NCI-H510A (cell line): ENCODE measurements at regions not wholly inside any gene's neighbourhood (a gene's known extent, or its start where the extent isn't known, plus 50 kb on each side); places are given as distances from the start of the nearest gene placed in this dataset.
"Not testable (repeated sequence)": the region's sequence is repeated elsewhere in the genome, so short reads cannot be mapped to it uniquely, and the experiment has no call there.

Experiments
- DNase-seq: peaks from one replicate; lab custom pipeline; 2025; lab: John Stamatoyannopoulos, UW

GRCh38 chr10:123270221-123270620 lies 116.0 kb downstream of the BUB3 start:
- no peak for DNase-seq

- DNase-seq, result no peak
Measured at GRCh38 chr10:123270806-123271205, 116.6 kb downstream of the BUB3 start.

GRCh38 chr10:123272171-123272570 lies 118.0 kb downstream of the BUB3 start:
- no peak for DNase-seq

GRCh38 chr10:123274306-123275135 lies 120.3 kb downstream of the BUB3 start:
- no peak for DNase-seq

- DNase-seq, result no peak
Measured at GRCh38 chr10:123275136-123275564, 120.9 kb downstream of the BUB3 start.

DNA sequence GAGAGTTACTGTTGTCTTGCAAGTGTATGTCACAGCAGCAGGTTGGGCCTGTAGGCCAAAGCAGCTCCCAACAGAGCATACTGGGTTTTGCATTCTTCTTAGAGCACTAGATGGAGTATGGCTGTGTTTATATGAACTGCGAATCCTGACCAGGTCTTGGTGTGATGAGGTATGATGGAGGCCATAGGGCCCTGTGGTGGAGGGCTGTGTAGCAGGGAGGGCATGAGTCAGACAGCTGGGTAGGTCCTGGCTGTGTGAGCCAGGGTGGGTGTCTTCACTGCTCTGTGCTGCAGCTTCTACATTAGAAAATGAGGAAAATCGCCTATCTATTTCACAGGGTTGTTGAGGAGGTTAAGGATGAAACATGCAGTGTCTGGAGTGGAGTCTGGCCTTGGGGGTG lies 124.2 kb downstream of the BUB3 start:
- DNase-seq, result no peak

DNA sequence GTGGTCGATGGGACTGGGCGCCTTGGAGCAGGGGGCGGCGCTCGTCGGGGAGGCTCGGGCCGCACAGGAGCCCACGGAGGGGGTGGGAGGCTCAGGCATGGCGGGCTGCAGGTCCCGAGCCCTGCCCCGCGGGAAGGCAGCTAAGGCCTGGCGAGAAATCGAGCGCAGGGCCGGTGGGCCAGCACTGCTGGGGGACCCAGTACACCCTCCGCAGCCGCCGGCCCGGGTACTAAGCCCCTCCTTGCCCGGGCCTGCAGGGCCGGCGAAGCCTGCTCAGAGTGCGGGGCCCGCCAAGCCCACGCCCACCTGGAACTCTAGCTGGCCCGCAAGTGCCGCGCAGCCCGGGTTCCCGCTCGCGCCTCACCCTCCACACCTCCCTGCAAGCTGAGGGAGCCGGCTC lies 129.2 kb downstream of the BUB3 start:
- not testable (repeated sequence) for DNase-seq

DNA sequence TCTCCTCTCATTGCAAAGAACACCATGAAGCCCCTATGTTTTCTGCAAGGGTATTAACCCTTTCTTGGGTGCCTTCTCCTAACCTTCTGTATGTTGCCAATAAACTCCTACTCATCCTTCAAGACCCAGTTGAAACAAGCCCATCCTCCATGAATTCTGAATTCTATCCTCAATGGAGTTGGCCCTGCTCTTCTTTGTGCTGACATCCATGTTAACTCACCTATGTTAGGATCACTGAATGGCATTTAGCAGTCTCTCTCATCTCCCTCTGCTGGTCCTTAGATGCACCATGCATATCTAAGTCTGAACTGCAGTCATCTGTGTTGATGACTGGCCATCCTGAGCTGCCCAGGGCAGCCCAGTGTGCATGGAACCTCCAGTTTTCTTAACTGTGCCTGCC lies 129.8 kb downstream of the BUB3 start:
- DNase-seq, result no peak

DNA sequence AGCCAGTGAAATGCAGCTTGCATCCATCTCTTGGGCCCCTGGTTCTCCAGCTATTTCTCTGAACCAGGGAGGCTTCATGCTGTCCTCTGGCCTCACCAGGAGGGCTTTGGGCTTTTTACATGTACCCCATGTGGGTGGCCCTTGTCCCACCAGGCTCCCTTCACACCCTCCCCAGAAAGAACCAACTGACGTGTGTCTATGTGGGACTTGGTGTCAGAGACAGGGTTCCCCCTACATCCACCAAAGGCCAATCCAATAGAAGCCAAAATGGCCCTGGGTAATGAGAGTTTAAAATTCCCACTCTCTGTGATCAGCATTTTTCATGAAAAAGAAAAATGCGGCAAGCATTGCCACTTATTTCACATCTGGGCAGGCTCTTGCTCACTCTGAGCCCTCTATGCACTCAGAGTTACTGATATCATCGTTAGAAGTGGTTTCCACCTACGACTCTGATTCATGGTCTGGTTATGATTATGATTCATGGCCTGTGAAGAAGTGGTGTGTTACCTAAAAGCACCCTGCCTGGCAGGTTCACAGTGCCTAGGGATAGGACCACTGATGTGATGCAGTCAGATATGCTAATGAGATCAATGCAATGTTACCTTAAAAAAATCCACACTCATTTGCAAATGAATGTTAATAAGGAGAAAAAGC lies 133.5 kb downstream of the BUB3 start:
- DNase-seq, result no peak

DNA sequence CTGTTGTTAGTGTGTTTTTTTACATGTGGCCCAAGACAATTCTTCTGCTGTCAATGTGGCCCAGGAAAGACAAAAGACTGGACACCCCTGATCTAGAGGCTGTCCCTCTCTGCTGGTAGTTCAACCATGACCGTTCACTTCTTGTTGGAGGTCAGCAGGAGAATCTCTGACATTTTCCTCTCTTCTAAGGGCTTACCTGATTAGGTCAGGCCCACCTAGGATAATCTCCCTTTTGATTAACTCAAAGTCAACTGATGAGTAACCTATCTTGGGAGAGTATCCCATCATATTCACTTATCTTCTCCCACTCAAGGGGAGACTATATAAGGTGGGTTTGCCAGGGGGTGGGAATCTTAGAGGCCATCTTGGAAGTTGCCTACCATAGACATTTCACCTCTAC lies 135.2 kb downstream of the BUB3 start:
- DNase-seq, result no peak

GRCh38 chr10:123294109-123294508 lies 139.9 kb downstream of the BUB3 start:
- no peak for DNase-seq

- DNase-seq, result no peak
Measured at GRCh38 chr10:123294886-123295285, 140.7 kb downstream of the BUB3 start.

DNA sequence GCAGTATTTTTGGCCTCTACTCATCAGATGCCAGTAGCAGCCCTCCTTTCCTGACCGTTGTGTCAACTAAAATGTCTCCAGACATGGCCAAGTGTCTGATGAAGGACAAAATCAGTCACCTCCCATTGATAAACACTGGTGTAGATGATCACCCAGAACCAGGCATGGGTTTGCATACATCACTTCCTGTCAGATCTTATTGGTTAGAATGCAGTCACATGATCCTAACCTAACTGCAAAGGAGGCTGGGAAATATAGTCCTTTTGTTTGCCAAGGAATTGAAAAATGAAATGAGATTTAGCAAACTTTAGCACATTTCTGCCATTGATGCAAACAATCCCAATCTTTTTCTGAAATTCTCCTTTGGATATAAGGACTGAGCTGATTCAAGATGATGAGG lies 141.4 kb downstream of the BUB3 start:
- no peak for DNase-seq

GRCh38 chr10:123297175-123297574 lies 143.0 kb downstream of the BUB3 start:
- DNase-seq, result no peak

DNA sequence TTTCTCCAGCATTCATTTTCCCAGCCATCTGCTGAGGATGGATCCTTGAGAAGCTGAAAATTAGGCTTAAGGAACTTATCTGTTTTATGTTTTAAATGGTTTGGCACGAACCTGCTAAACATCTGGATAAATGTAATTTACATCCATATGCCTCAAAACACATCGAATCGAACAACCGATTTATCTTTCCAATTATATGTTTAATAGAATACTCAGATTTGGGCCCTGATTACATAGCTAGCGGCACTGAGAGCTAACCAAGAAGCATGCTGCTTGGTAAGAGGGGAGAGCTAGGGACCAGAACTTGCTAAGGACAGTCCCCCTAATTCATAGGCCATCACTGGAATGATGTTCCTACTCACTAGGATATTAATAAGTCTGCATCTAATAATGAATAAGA lies 144.4 kb downstream of the BUB3 start:
- DNase-seq, result no peak

DNA sequence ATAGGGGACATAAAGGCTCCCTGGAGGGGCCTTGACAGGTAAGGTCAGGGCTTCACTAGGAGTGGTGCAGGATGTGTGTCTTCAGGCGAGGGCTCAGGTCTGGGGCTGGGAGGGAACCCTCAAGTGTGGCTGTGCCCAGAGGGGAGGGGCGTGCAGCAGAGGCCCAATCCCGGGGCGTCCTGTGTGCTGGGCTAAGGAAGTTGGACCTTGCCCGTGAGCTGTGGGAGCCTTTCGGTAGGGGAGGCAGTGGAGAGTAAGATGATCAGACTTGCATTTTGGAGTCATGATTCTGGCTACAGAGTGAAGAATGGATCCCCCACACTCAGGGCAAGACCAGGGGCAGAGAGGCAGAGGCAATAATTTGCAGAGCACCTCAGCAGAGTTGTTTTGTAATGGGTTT lies 145.4 kb downstream of the BUB3 start:
- no peak for DNase-seq

GRCh38 chr10:123301077-123301857 lies 147.1 kb downstream of the BUB3 start:
- DNase-seq, result peak; percentile 20

- no peak for DNase-seq
Measured at GRCh38 chr10:123303581-123304337, 149.6 kb downstream of the BUB3 start.

DNA sequence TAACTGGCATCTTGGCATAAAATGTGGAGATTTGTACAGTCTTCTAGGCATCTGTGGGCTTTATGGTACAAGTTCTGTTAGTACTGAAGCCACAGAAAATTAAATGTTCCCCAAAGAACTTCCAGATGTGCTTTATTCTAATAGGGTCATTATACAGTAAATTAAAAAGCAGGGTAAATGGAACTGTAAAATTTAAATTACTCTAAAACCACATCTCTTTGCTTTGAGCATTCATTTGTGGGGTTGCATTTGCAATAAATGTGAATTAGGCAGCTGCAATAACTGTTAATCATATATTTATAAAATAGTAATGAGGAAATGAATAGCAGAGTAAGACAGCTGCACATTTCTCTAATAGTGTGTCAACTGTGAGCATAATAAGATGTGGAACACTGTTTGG lies 151.5 kb downstream of the BUB3 start:
- no peak for DNase-seq

DNA sequence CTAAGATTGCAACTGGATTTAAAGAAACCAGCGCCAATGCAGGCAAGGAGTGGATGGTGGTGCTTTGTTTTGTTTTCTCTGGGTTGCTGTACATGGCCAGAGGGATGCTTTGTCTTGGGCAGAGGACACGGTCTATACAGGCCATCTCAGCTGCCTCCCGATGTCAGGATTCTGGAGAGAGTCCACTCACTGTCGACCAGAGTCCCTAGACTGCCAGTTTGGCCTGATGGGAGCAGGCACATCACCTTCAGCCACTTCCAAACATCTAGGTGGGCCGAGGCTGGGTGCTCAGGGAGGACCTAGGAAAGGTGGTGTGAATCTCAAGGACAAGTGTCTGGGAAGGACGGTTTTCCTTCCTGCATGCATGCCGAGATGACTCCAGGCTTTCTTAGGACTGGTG lies 152.1 kb downstream of the BUB3 start:
- no peak for DNase-seq

DNA sequence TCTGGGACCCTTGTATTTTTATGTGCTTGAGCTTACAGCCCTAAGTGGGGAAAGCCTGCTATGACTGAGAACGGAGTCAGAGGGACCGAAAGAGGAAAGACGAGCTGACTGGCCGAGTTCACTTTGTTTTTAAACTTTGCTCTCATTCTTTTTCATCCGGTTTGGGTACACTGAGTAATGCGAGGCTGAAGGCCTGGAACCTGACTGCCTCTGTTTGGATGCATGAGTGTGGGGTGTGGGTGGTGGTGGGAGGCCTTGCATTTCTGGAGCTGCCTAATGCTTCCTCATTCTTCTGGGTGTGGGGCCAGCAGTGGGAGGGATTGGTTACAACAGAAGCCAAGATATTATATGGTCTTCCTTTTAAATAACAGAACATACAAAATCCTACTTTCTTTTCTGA lies 155.5 kb downstream of the BUB3 start:
- no peak for DNase-seq

DNA sequence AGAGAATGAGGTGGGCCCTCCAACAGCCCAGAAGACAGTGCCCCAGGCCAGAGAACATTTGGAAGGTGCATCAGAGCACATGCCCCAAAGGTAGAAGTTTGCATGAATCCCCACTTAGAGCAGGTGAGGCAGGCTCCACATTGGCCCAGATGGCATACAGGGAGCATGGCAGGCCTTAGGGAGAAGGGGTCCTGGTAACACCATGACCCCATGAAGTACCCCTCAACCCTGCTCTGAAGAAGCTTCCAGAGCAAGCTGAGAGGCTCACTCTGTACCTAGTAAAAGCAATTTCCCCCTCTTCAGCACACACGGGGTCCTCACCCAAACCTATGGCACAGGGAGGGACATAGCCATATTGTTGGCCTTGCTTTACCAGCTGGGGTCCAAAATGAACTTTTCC lies 162.6 kb downstream of the BUB3 start:
- no peak for DNase-seq
